MCF 10A (cell line): ENCODE measurements at regions not wholly inside any gene's neighbourhood (a gene's known extent, or its start where the extent isn't known, plus 50 kb on each side); places are given as distances from the start of the nearest gene placed in this dataset.
"Not testable (repeated sequence)": the region's sequence is repeated elsewhere in the genome, so short reads cannot be mapped to it uniquely, and the experiment has no call there.

Experiments
- BruUV-seq: library from RNA; stranded (reverse); fragments of 400-500 nt; replicated peaks from 2 replicates; lab custom pipeline; 2021; lab: Mats Ljungman, UMichigan
- CTCF ChIA-PET: fragments of 300-600 bp; sonication (Branson Sonifier 250); formaldehyde crosslinking; extraction: SDS; loops from one replicate; lab custom pipeline; 2021; ENCODE audit warnings: antibody characterized with exemption, inconsistent platforms; lab: Yijun Ruan, JAX
- POLR2A ChIA-PET: fragments of 300-600, 350-650 bp; sonication (Branson Sonifier 250); formaldehyde crosslinking; extraction: SDS; loops from one replicate; lab custom pipeline; 2020; ENCODE audit warnings: antibody characterized with exemption, inconsistent platforms; lab: Yijun Ruan, JAX
- DNase-seq: peaks from one replicate; pipeline ENCODE4 v3.0.0-alpha.2; 2018; ENCODE audit not compliant: unreplicated experiment
- H3K27ac Mint-ChIP-seq: one replicate; pipeline ENCODE4 v1.8.0; 2022; ENCODE audit warnings: mild to moderate bottlenecking, low read depth, mixed read lengths; ENCODE audit not compliant: unreplicated experiment
- H3K27me3 Mint-ChIP-seq: one replicate; pipeline ENCODE4 v1.8.0; 2022; ENCODE audit warnings: mixed read lengths; ENCODE audit not compliant: insufficient read depth, unreplicated experiment
- H3K36me3 Mint-ChIP-seq: one replicate; pipeline ENCODE4 v1.8.0; 2022; ENCODE audit warnings: mild to moderate bottlenecking, moderate library complexity, mixed read lengths; ENCODE audit not compliant: insufficient read depth, unreplicated experiment
- H3K4me1 Mint-ChIP-seq: one replicate; pipeline ENCODE4 v1.8.0; 2022; ENCODE audit warnings: mixed read lengths; ENCODE audit not compliant: insufficient read depth, unreplicated experiment
- H3K4me3 Mint-ChIP-seq: one replicate; pipeline ENCODE4 v1.8.0; 2022; ENCODE audit warnings: mild to moderate bottlenecking, moderate library complexity, mixed read lengths; ENCODE audit not compliant: unreplicated experiment
- H3K9me3 Mint-ChIP-seq: one replicate; pipeline ENCODE4 v1.8.0; 2022; ENCODE audit warnings: mixed read lengths; ENCODE audit not compliant: unreplicated experiment
- intact Hi-C: fragments of 100-400 bp; cut with micrococcal nuclease; formaldehyde crosslinking; loops from 2 replicates; pipeline ENCODE4 v1.14.1; 2022
- TF ChIP-seq, protein P1 (sequence below): fragments of 200-600 bp; IDR thresholded peaks from one replicate; pipeline ENCODE4 v1.8.0; 2022; ENCODE audit warnings: antibody characterized with exemption, mild to moderate bottlenecking; ENCODE audit not compliant: unreplicated experiment

DNA sequence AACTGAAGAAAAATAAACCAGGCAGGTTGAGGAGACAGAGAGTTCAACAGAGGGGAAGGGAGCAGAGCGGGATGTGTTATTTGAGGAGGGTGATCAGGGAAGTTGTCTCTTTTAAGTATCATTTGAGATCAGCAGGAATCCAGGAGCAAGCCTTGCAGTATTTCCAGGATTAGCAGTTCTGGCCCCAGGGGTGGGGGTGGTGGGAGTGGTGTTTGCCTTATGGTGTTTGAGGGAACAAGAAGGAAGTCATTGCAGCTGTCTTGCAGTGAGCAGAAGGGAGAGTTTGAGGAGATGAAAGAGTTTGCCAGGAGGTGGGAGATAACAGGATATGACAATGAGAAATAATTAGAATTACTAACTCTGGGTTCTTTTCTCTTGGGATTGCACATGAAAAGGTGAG, 418.6 kb downstream of the NELL2 start:
- Mint-ChIP-seq H3K36me3 (no peaks in the 10 kb centered on the region), H3K4me1 (no peaks in the 10 kb centered on the region), H3K9me3 (no peaks in the 10 kb centered on the region), H3K4me3 (no peak overlapping the region), H3K27me3 (peaks cover 27% of the 10 kb centered on the region), H3K27ac (no peak overlapping the region)
- intact Hi-C loops = no loop called here
- TF ChIP-seq, protein P1, sequence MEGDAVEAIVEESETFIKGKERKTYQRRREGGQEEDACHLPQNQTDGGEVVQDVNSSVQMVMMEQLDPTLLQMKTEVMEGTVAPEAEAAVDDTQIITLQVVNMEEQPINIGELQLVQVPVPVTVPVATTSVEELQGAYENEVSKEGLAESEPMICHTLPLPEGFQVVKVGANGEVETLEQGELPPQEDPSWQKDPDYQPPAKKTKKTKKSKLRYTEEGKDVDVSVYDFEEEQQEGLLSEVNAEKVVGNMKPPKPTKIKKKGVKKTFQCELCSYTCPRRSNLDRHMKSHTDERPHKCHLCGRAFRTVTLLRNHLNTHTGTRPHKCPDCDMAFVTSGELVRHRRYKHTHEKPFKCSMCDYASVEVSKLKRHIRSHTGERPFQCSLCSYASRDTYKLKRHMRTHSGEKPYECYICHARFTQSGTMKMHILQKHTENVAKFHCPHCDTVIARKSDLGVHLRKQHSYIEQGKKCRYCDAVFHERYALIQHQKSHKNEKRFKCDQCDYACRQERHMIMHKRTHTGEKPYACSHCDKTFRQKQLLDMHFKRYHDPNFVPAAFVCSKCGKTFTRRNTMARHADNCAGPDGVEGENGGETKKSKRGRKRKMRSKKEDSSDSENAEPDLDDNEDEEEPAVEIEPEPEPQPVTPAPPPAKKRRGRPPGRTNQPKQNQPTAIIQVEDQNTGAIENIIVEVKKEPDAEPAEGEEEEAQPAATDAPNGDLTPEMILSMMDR = no peak
- CTCF ChIA-PET = interaction anchor here (0.5 to 0.6 kb wide), 2 partner anchors 51 to 775 kb away, joined by 3 read pairs; no protein-coding TSS in a partner anchor
- POLR2A ChIA-PET = no interaction called here
- DNase-seq = no peak
- no TSS peak for BruUV-seq

DNA sequence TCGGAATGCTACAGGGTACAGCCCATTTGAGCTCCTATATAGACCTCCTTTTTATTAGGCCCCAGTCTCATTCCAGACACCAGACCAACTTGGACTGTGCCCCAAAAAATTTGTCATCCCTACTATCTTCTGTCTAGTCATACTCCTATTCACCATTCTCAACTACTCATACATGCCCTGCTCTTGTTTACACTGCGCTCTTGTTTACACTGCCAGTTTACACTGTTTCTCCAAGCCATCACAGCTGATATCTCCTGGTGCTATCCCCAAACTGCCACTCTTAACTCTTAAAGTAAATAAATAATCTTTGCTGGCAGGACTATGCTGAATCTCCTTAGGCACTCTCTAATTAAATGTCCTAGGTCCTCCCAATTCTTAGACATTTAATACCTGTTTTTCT, 421.2 kb downstream of the NELL2 start:
- H3K27me3 Mint-ChIP-seq, CTCF ChIA-PET, BruUV-seq, POLR2A ChIA-PET, H3K4me1 Mint-ChIP-seq, DNase-seq, H3K4me3 Mint-ChIP-seq, H3K9me3 Mint-ChIP-seq, H3K27ac Mint-ChIP-seq, intact Hi-C loops, H3K36me3 Mint-ChIP-seq: not testable (repeated sequence)

DNA sequence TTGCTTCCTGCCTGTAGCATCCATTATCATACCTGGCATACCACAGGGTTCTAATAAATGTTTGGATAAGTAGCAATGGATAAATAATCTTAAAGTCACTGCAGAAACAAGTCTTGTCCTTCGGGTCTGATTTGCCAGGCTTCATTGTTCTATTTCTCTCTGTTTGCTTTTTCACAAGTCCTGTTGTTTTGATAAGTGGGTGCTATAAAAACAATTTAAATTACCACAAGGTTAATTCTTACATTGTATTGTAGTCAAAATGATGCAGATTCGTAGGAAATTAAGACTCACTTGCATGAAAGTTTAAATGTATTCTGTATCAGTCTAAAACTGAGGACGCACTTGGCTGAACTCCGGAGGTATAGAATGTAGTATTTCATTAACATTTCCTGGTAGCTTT, 429.9 kb downstream of the NELL2 start:
- TF ChIP-seq, protein P1 = no peak
- Mint-ChIP-seq H3K36me3 (no peaks in the 10 kb centered on the region), H3K27ac (no peak overlapping the region), H3K4me3 (no peak overlapping the region), H3K4me1 (no peaks in the 10 kb centered on the region), H3K9me3 (no peaks in the 10 kb centered on the region), H3K27me3 (peaks cover 15% of the 10 kb centered on the region)
- ChIA-PET POLR2A (no interaction called here), CTCF (no interaction called here)
- BruUV-seq = no TSS peak
- DNase-seq = no peak
- intact Hi-C loops = no loop called here

DNA sequence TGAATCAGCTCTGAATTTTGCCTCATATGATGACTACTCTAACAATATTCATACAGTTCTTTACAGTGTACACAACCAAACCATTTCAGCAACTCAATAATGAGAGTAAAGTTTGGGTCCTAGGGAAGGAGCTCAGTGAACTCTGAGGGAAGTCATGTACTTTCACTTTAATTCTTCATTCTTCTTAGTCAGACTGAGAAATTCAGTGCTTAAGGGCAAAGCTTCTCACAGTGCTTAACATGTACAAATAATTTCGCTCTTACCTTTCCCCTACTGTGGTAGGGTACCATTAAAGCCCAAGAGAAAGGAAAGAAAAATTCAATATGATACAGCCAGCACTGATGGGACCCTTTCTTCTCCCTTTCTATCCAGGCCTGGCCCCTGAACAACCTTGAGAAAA, 435.0 kb downstream of the NELL2 start:
- no TSS peak for BruUV-seq
- Mint-ChIP-seq H3K36me3 (no peaks in the 10 kb centered on the region), H3K27ac (no peak overlapping the region), H3K4me3 (no peak overlapping the region), H3K9me3 (no peaks in the 10 kb centered on the region), H3K4me1 (no peaks in the 10 kb centered on the region), H3K27me3 (peaks cover 36% of the 10 kb centered on the region)
- CTCF ChIA-PET = no interaction called here
- intact Hi-C loops = no loop called here
- POLR2A ChIA-PET = no interaction called here
- TF ChIP-seq, protein P1 = no peak
- no peak for DNase-seq
